HepG2 (cell line): ENCODE measurements at regions not wholly inside any gene's neighbourhood (a gene's known extent, or its start where the extent isn't known, plus 50 kb on each side); places are given as distances from the start of the nearest gene placed in this dataset.

Experiments used
- CBX5 ChIP-seq: sonication (generic); formaldehyde crosslinking; IDR thresholded peaks from 2 replicates; pipeline ENCODE4 v1.4.0; 2020; ENCODE audit warnings: missing genetic modification reagents, borderline replicate concordance
- EZH2 ChIP-seq: conservative IDR thresholded peaks from 2 replicates; pipeline ENCODE4 v1.6.1; 2012; ENCODE audit warnings: mild to moderate bottlenecking, low read depth, low read length, moderate library complexity
- JUND ChIP-seq: sonication (generic); formaldehyde crosslinking; IDR thresholded peaks from 2 replicates; pipeline ENCODE4 v1.8.0; 2022; ENCODE audit warnings: mild to moderate bottlenecking, missing genetic modification reagents
- MYC ChIP-seq: sonication (generic); formaldehyde crosslinking; IDR thresholded peaks from 2 replicates; pipeline ENCODE4 v1.9.0; 2021; ENCODE audit warnings: missing genetic modification reagents, borderline replicate concordance
- REPIN1 ChIP-seq: sonication (generic); formaldehyde crosslinking; IDR thresholded peaks from 2 replicates; pipeline ENCODE4 v1.8.0; 2022; ENCODE audit warnings: missing genetic modification reagents, low read depth, mild to moderate bottlenecking, borderline replicate concordance
- RFX5 ChIP-seq: IDR thresholded peaks from 2 replicates; pipeline ENCODE4 v1.6.1; 2011; ENCODE audit warnings: low read depth, low read length, improper control_type of control experiment
- SMC3 ChIP-seq: IDR thresholded peaks from 2 replicates; pipeline ENCODE4 v1.6.1; 2011; ENCODE audit warnings: low read length, improper control_type of control experiment
- TF ChIP-seq, protein P1 (sequence below): sonication (generic); formaldehyde crosslinking; IDR thresholded peaks from 2 replicates; pipeline ENCODE4 v1.5.0; 2020; ENCODE audit warnings: mild to moderate bottlenecking, missing genetic modification reagents, moderate library complexity

DNA sequence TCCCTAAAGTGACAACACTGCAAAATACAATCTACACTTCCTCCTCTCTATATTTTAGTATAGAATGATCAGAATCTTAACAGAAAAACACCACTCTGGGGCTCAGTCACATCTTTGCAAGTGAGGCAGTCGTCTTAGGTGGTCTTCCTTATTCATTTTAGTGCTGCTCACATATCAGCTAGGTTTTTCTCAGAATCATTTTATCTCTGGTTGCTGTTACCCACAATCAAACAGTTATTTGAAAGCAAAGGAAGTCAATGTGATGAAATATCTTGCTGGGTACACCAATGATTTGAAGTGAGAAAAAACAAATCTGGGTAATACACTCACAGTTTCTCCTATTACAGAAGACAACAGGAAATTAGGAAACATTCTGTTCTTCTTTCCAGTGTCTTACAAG is 275.2 kb downstream of the DSEL start:
- no peak for TF ChIP-seq JUND (CRISPR knock-in tag)
- TF ChIP-seq SMC3 = no peak
- TF ChIP-seq RFX5 = no peak
- no peak for TF ChIP-seq MYC (CRISPR knock-in tag)
- no peak for TF ChIP-seq EZH2
- TF ChIP-seq, protein P1, sequence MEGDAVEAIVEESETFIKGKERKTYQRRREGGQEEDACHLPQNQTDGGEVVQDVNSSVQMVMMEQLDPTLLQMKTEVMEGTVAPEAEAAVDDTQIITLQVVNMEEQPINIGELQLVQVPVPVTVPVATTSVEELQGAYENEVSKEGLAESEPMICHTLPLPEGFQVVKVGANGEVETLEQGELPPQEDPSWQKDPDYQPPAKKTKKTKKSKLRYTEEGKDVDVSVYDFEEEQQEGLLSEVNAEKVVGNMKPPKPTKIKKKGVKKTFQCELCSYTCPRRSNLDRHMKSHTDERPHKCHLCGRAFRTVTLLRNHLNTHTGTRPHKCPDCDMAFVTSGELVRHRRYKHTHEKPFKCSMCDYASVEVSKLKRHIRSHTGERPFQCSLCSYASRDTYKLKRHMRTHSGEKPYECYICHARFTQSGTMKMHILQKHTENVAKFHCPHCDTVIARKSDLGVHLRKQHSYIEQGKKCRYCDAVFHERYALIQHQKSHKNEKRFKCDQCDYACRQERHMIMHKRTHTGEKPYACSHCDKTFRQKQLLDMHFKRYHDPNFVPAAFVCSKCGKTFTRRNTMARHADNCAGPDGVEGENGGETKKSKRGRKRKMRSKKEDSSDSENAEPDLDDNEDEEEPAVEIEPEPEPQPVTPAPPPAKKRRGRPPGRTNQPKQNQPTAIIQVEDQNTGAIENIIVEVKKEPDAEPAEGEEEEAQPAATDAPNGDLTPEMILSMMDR (CRISPR knock-in tag) = no peak
- no peak for TF ChIP-seq CBX5
- no peak for TF ChIP-seq REPIN1 (CRISPR knock-in tag)
